KBM-7 (cell line): ENCODE measurements at regions not wholly inside any gene's neighbourhood (a gene's known extent, or its start where the extent isn't known, plus 50 kb on each side); places are given as distances from the start of the nearest gene placed in this dataset.

Experiments
- DNase-seq: peaks from one replicate; pipeline ENCODE4 v3.0.0-alpha.2; 2015
- in situ Hi-C: fragments of 300-500 bp; cut with MboI; formaldehyde crosslinking; loops from 2 replicates; pipeline ENCODE4 v1.14.3; 2020; ENCODE audit warnings: low sequenced_read_pairs, low pct_unique_long_range_greater_than_20kb, mixed read lengths

DNA sequence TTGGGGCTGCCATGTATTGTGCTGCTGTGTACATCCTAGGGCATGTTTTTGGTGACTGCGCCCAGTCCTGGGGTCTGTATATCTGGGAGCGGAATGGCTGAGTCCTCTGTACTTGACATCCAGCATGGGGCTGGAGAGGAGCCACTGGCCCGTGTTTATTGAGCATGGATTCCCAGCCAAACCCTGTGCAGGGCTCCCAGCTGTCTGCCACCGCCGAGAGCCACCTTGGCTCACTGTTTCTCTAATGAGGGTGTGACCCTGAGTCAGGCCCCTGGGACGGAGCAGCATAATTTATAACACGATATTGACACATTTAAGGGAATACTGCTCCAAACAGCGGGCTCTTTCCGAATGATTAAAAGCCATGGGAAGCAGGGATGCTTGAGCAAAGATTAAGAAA lies 211.5 kb upstream of the PWP1 start:
- in situ Hi-C loops: no loop called here
- no peak for DNase-seq

DNA sequence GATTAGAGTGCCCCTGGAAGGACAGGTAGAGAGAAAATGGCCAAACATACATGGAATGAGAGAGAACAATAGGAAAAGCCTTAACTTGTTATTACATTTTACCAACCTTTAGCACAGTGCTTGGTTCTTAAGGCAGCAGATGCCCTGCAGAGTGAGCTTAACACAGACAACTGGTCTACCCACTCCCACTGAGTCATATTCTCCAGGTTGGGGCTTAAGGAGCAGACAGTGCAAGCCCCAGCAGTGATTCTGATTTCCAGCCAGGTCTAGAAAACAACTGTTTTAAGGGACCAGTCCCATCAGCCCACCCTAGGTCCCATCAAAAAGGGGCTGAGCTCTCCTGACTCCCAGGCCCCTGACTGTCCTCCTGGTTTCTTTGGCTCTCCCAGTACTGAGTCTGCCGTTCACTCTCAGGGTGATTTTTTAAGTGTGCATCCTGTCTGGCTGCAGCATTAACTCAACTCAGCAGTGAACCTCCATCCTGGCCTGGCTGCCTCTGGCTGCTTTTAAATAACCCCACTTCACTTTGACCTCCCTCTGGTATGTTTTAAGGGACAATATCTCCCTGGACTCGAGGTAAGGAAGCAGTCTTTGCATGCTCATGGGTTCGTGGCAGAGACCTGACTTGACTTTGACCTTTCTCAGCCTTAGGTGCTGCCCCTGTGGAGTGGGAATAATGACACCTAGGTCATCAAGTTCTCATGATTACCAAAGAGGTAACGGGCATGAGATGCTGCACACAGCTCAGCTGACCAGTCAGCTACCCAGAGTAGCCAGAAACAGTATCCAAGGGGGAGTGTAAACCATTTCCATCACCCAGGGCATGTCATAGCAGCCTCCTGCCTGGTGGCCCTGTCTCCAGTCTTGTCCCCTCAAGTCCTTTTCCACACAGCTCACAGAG lies 210.7 kb upstream of the PWP1 start:
- in situ Hi-C loops: no loop called here
- no peak for DNase-seq

DNA sequence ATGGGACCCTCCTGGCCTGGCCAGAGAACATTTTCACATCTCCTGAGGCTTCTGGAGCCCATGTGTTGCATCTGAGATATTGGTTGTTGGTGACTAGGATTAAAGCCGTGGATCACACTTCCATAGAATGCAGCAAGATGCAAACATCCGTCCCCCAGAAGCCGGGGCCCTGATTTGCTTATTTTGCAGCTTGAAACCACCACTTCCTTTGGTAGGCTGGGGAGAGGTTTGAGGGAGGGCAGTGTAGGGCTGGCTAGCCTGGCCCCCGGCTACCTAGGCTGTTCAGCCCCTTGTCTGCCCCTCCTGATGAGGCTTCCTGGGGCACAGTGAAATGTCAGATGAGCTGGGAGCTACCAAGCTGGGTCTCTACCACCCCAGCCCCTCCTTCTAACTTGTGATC lies 209.7 kb upstream of the PWP1 start:
- in situ Hi-C loops: no loop called here
- no peak for DNase-seq

DNA sequence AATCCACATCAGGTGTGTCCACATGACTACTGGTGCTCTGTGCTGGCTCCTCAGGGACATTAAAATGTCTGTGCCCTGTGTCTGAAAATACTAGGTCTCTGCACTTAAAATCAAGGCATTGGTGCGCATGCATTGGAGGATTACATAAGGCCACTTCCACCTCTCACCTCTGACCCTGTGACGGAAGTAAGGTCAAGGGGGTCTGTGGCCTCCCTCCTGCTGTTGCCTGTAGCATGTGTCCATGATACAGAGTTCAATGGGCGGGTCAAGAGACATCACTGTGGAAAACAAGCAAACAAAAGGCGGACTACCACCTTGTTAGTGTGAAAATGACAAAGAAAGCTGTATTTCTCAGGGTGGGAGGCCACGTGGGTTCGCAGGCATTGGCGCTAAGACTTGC lies 208.6 kb upstream of the PWP1 start:
- in situ Hi-C loops: no loop called here
- no peak for DNase-seq

DNA sequence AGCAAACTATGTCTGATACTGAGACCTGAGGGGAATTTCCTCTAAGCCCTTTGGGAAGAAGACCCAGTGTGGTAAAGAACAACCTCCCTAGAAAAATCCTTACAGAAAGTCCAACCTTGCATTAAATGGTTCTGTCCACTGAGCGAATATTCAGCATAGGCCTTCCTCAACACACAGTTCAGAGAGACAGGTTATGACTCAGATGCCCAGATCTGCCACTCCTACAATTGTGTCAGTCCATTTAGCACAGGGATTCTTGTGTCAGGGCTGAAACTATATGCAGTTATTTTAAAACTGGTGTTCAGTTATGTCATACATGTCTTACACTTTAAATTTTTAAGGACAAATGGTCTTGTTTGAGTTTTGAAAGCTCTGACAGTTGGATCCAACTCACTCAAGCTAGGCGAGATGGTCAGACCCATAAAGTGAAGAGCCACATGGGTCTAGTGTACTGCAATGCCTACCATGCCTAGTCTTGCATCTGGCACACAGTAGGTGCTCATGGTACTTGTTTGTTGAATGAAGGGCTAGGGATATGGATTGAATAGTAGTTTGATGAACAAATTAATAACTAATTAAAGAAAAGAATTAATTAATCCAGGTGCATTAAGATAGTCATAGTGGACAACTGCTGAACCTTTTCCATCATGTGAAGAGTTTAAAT lies 207.5 kb upstream of the PWP1 start:
- in situ Hi-C loops: no loop called here
- no peak for DNase-seq

DNA sequence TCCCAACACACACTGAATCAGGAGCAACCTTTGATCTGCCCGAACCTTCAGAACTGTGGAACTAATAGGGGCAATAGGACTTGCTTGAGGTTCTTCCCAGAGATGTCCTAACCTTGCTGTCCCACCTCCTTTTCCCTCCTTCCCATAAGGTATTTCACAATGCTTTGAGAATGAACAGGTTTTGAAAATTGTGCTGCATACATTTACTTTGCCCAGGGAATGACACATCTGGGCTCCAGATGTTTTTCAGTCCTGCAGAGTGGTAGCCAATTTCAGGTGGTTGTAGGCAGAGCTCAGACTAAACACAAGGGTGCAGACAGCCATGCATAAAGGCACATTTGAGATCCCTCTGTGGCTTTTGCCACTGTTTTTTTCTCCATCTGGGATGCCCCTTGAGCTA lies 206.7 kb upstream of the PWP1 start:
- in situ Hi-C loops: no loop called here
- no peak for DNase-seq

DNA sequence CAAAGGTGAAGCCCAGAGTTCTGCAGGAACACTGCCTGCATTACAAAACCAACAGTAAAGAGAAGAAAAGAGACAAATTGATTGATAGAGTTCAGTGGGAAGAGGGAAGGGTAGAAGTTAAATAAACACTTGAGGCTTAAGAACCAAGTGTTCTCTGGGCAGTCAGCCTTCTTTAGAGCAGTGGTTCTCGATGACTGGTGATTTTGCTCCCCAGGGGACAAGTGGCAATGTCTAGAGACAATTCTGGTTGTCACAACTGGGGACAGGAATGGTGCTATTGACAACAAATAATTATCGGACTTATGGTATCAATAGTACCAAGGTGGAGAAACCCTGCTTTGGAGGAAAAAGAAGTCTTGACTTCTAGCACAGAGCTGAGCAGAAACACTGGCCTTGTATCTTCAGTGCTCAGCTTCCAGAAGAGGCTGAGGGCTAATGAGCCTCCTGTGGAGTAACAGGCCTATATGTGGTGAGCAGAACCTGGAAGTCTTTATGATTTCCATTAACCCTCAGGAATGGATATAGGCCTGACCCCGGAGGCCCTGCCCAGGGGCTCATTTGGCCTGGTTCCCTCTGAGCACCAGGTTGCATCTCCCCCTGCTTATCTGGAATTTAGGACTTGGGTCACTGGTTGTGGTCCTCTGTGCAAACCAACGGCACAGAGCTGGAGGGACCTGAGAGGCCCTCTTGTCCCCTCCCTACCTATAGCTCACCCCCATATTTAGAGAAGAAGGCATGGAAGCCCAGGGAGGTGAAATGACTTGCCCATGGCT lies 204.6 kb upstream of the PWP1 start:
- in situ Hi-C loops: no loop called here

DNA sequence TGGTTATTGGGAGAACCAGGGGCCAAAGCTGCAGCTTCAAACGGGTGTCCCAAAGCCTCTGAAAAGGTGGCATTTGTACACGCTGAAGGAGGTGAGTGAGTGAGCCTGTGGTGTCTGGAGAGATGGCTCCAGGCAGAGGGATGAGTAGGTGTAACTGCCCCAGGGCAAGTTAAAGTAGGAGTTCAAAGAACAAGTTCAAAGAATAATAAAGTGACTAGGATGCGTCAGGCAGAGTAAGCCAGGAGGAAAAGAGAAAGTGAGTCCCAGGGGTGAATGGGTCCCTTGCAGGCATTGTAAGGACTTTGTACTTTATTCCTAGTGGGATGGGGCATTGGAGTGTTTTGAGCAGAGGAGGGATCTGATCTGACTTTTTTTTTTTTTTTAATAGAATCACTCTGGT lies 201.4 kb upstream of the PWP1 start:
- no peak for DNase-seq
- in situ Hi-C loops: no loop called here

More for the DNA sequence above, 204.6 kb upstream of the PWP1 start:
- no peak for DNase-seq

GRCh38 chr12:107484941-107485340 lies 200.7 kb upstream of the PWP1 start:
- no peak for DNase-seq
- in situ Hi-C loops: no loop called here

GRCh38 chr12:107485731-107486130 lies 199.9 kb upstream of the PWP1 start:
- in situ Hi-C loops: no loop called here
- DNase-seq: no peak

DNA sequence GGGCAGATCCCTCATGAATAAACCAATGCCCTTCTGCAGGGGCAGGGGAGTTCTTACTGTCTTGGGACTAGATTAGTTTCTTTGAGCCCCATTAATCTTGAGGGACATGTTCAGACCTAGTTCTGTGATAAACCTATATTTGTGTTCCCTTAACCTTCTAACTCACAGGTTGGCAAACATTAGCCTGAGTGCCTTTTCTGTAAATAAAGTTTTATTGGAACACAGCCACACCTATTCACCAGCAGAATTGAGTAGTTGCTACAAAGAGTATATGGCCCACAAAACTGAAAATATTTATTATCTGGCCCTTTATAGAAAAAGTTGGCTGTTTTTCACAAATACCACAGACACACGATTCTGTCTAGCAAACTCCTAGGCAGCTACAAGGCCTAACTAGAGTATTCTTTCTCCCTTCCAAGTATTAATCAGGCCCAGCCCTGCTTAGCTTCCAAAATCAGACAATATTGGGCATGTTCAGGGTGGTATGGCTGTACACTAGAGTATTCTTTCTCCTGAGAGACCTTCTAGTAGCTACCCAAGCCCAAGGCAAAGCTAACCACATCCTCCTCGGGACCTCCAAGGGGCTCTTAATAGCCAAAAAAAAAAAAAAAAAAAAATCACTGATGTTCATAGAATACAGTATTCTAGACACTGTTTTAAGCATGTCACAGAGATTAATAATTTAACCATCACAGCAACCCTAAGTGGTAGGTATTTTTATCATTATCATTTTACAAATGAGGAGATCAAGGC lies 199.3 kb upstream of the PWP1 start:
- in situ Hi-C loops: no loop called here
- no peak for DNase-seq

- no peak for DNase-seq
- in situ Hi-C loops: no loop called here
Measured at GRCh38 chr12:107487011-107487680, 198.5 kb upstream of the PWP1 start.

GRCh38 chr12:107488666-107489065 lies 196.9 kb upstream of the PWP1 start:
- in situ Hi-C loops: no loop called here
- DNase-seq: no peak

DNA sequence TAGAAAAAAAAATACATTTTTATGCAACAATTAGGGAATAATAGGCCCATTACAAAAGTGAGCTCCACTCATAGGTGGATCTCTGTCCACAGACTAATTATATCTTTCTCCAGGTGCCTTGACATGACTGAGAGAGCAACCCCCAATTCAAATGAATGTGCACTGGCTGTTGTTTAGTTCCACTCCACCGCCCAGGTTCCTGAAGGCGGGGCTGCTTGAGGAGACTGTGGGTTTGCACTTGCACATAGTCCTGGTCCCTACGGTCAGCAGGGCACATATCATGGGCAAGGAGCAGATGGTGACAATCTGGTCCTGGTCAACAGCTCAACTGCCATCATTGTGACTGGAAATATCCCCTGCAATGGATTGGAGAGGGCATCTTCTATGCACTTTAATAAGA lies 195.6 kb upstream of the PWP1 start:
- no peak for DNase-seq
- in situ Hi-C loops: no loop called here

GRCh38 chr12:107491856-107492255 lies 193.7 kb upstream of the PWP1 start:
- no peak for DNase-seq
- in situ Hi-C loops: no loop called here

- in situ Hi-C loops: no loop called here
- DNase-seq: peak; percentile 72
Measured at GRCh38 chr12:107492393-107493134, 193.0 kb upstream of the PWP1 start.

- peak; percentile 4 for DNase-seq
- in situ Hi-C loops: no loop called here
Measured at GRCh38 chr12:107493135-107493494, 192.5 kb upstream of the PWP1 start.

GRCh38 chr12:107493666-107494065 lies 191.9 kb upstream of the PWP1 start:
- in situ Hi-C loops: no loop called here
- no peak for DNase-seq
